ENCODE measurements at regions not wholly inside any gene's neighbourhood (a gene's known extent, or its start where the extent isn't known, plus 50 kb on each side); places are given as distances from the start of the nearest gene placed in this dataset.

GRCh38 chr1:55720261-55720660 is 505.1 kb upstream of the USP24 start:
- no peak for DNase-seq

DNA sequence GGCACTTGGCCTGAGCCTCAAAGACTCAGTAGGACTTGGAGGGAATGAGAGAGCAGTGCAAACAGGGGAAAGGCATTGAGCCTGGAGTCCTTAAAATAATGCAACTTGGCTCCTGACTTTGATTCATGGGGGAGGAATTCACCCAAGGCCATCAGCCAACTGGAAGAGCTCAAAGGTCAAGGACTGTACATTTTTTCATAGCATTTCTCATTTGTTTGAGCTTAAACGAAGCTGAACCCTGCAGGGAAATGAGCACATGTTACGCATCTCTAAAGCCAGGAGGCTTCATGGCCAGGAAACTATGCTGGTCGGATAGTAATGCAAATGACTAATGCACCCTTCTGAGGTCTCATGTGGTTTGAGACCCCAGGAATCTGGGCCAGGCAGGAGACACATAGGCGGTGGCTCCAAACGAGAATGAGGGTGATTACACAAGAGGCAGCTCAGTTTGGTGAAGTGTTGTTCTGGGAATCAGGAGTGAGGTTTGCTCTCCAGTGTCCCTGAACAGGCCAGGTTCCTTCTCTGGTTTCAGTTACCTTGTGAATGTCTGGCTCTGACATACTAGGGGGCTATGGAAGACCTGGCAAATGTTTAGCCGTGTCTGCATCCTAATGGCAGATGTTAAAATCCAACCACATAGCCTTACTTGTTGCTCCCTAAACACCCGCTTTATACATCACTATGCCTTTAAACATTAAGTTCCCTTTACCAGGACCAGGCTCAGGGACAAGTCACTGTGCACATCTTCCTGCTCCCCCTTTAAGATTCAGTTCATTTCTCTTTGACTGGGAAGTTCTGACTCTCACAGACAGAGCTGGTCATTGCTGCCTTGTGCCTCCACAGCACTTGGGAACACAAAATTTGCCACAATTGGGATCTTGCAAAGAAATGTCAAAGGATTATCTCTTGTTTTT is 503.9 kb upstream of the USP24 start:
- no peak for DNase-seq

- no peak for DNase-seq
Measured at GRCh38 chr1:55717111-55717510, 501.9 kb upstream of the USP24 start.

GRCh38 chr1:55716610-55717009 is 501.4 kb upstream of the USP24 start:
- DNase-seq, result no peak

DNA sequence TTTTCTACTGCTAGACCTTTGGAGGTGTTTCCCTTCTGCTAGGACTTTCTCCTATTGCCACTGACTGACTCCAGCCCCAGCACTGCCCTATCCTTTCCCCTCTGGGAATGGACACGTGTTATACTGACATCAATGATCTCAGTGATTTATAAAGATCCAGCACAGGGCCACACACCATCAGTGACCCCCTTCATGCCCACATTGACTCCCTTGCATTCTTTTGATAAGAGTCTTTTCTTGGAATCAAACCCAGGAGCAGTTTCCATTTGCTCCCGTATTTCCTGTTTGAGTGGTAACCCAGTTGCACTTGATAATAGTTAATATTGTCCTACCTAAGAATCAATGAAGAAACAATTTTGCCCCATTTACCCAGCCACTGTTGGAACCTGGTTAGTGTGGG is 501.0 kb upstream of the USP24 start:
- DNase-seq, result no peak

DNA sequence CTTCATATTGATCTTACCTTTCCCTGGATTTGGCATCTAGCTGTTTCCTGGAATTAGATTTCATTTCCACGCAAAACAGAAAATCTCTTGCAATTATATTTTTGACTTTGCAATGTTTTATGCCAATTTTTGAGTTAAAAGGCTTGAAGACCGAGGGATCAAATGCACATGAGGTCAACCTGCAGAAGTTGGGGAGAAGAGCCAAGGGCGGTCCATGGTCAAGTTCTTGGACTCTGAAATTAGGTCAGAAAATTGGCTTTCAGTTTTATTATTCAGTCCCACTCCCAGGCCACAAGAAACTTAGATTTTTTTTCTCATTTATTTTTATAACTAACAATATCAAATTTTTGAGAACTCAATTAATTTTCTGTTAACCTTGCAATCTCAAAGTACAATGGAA is 499.1 kb upstream of the USP24 start:
- DNase-seq, result no peak

- DNase-seq, result no peak
Measured at GRCh38 chr1:55713516-55713915, 498.4 kb upstream of the USP24 start.

DNA sequence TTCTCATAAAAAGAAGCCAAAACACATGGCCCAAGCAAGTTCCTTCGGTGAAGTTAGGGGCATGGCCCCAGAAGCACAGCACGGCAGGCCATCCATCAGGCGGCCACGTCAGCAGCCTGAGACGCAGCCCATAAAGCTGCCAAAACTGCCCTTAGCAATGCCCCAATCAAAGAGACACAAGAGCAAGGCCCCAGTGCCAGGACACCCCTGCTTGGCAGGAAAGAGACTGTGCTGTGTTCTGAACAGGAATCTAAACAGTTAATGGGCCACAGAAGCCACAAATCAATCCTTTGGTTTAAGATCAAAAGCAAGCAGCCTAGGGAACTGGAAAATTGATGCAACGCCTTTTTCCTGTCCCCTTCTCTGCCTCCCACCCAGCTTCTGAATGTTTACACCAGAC is 497.0 kb upstream of the USP24 start:
- DNase-seq, result no peak

DNA sequence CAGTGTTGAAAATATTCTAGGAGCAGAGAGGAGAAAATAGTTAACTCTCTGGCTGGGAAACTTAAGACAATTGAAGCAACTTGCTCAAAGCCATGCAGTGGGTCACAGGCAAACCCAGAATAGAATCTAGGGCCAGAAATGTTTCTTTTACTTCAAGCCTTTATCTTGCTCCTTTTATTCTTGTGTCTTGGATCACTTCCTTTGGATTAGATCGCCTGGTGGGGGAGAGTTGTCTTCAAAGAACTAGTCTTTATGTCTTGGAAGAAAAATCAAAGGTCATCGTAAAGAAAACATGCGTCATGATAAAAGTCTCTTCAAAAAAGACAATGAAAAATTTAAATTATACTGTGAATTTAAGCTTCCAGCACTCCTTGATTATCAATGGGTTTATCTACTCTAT is 493.6 kb upstream of the USP24 start:
- DNase-seq, result no peak

- no peak for DNase-seq
Measured at GRCh38 chr1:55707846-55708245, 492.7 kb upstream of the USP24 start.

GRCh38 chr1:55707196-55707595 is 492.0 kb upstream of the USP24 start:
- no peak for DNase-seq

- DNase-seq, result no peak
Measured at GRCh38 chr1:55706397-55706796, 491.2 kb upstream of the USP24 start.

GRCh38 chr1:55703726-55704363 is 488.7 kb upstream of the USP24 start:
- DNase-seq, result no peak

DNA sequence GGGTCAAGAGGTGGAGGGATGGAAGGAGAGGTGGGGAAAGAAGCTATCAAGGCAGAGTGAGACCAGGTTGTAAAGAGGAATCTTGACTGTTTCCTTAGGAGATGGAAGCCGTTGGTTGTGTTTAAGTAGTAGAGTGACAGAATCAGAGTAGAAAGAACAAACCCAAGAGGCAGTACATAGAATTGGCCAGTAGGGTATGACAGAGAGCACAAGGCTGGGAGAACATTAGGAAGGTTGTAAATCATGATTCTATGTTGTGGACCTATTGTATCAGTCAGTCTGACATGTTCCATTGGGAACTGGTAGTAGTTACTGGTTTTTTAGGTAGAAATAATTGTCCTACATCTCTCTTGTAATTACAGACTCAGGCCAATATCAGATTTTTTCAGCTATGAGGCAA is 486.9 kb upstream of the USP24 start:
- DNase-seq, result no peak

- DNase-seq, result no peak
Measured at GRCh38 chr1:55700359-55701130, 485.4 kb upstream of the USP24 start.

GRCh38 chr1:55699228-55699627 is 484.1 kb upstream of the USP24 start:
- DNase-seq, result no peak

DNA sequence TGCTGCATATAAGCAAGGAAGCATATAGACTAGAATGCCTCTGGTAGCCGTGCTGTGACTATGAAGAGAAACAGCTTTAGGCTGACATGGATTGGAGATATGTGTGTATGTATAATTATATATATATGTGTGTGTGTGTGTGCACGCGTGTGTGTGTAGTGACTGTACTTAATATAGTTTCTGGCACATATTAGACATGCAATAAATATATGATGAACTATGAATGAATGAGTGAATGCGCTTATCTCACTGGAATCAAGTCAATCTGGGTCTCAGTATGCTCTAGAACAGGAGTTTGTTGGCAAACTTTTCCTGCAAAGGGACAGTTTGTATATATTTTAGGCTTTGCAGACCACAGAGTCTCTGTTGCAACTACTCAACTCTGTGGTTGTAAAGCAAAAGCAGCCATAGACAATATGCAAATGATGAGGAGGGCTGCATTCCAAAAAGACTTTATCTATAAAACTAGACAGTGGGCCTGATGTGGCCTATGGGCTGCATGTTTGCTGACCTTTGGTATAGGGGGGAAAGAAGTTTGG is 482.9 kb upstream of the USP24 start:
- no peak for DNase-seq

DNA sequence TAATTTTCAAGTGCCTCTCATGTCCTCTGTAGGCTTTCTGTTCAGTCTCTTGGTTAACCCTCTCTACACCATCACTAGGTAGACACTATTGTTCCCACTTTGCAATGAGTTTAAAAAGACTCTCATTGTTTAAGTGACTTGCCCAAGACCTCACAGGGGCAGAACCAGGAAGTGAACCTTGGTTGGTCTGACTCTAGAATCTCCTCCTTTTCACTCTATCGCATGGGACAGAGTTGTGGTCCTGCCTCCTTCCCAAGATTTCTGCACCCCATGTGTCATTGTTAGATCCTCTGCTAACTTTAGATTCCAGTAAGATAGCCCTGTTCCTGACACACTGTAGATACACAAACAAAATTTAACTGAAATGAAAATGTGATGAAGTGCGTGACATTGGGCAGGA is 481.7 kb upstream of the USP24 start:
- DNase-seq, result no peak

DNA sequence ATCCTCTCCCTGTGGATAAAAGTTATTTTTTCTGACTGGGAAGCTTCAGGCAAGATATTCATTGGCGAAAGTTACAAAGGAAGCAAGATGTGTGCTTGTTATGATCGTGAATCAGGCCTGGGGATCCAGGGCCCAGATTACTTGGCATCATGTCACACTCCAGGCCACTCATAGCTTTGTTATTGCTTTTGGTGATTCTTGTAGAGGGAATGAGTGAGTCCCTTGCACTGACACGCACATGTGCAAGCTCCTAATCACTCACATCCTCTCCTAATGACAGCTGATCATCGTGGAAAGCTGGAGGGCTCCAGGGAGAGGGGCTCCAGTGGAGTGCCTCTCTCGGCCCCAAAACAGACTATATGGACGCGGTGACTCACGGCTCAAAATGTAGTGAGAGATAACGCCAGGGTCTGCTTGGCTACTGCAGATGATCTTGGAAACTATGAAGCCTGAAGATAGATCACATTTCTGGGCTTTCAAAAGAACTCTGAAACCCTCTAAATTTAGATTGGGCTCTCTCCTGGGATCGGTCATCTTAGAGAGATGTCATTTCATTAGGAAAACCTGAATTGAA is 481.1 kb upstream of the USP24 start:
- no peak for DNase-seq

- DNase-seq, result no peak
Measured at GRCh38 chr1:55695552-55695951, 480.4 kb upstream of the USP24 start.

GRCh38 chr1:55695151-55695550 is 480.0 kb upstream of the USP24 start:
- no peak for DNase-seq

DNA sequence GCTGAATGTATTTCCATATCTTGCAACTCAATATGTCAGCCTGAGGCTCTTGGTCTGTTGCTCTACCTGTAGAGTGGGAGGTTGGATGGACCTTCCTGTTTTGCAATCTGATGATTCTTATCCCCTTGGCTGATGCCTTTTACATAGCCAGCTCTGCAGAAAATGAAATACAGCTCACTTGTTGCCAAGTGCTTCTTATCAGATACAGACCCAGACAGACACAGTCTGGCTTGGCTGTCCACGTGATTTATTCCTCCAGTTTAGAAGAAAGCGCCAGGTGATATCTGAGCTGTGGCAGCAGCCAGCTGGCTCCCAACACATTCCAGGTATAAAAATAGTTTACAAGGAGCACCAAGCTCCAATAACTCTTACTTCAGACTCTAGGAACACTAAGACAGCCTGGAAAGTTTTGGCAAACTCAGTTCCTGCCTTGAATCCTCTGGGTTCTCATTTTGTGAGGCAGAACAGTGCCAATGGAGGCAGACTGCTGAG is 479.2 kb upstream of the USP24 start:
- no peak for DNase-seq

GRCh38 chr1:55692726-55693125 is 477.6 kb upstream of the USP24 start:
- DNase-seq, result no peak
